GM18907 (cell line): ENCODE measurements at regions not wholly inside any gene's neighbourhood (a gene's known extent, or its start where the extent isn't known, plus 50 kb on each side); places are given as distances from the start of the nearest gene placed in this dataset.
"Not testable (repeated sequence)": the region's sequence is repeated elsewhere in the genome, so short reads cannot be mapped to it uniquely, and the experiment has no call there.

Experiments
- ATAC-seq: cut with Tn5 transposase; IDR thresholded peaks from one replicate; pipeline ENCODE4 v1.9.1; 2021; ENCODE audit warnings: mild to moderate bottlenecking, moderate library complexity; ENCODE audit not compliant: unreplicated experiment

DNA sequence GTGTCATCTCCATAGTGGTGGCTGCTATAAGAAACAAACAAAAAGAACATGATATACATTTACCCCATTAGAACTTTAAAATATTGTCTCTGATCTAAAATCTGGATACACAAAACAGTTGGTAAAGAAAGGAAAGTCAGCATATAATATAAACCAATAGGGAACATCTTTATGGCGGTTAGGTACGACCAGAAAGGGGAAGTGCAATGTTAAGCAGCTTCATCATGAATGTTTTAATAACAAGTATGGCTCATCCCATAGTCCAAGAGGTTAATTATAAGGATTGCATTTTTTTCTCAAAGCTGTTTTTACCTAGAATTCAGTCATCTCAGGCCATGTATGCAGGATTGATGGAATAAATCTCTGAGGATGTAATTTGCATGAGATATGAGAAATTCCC lies 1869.7 kb downstream of the PCDH7 start:
- ATAC-seq = no peak

DNA sequence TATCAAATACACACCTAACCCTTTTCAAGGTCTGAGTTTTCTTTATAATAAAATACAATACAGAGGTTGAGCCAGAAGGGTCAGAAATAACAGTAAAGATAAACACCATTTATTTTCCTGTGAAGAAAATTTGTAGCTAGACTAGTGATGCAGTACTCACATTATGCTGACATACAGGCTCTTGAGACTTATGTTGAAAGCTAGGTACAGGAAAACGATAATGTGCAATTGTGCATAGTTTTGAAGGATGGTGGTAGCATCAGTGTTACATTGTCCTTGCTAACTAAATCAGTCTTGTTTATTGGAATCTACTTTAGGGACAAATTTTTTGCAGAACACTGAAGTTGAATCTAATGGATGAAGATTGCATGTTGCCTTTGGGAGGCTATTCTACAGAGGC lies 1877.2 kb downstream of the PCDH7 start:
- no peak for ATAC-seq

DNA sequence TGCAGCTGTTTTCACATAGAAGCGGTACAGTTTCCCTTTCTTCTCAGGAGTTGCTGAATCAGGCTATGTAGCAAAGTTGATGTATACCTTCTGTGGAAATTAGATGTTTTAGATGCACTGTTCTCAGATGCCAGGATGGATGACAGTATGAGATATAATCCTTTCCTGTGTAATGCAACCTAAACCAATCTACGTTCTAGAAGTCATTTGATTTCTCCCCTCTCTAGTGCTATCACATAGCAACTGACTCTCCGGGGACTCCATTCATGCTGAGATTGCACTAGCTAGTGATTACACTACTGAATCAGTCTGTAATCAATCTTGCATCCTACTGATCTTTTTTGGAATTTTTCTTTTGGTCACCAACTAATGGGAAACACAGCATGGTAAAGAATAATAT lies 1881.7 kb downstream of the PCDH7 start:
- ATAC-seq = no peak

DNA sequence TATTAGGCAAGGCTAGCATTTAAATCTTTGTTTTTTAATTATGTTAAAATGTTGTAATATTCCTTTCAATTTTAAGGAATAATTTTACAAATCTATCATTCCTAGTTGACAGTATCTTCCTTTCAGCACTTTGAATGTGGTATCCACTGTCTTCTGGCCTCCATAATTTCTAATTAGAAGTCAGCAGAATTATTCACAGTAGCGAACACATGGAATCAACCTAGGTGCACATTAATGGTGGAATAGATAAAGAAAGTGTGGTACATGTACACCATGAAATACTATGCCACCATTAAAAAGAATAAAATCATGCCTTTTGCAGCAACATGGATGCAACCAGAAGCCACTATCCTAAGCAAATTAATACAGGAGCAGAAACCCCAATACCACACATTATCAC lies 1887.8 kb downstream of the PCDH7 start:
- no peak for ATAC-seq

DNA sequence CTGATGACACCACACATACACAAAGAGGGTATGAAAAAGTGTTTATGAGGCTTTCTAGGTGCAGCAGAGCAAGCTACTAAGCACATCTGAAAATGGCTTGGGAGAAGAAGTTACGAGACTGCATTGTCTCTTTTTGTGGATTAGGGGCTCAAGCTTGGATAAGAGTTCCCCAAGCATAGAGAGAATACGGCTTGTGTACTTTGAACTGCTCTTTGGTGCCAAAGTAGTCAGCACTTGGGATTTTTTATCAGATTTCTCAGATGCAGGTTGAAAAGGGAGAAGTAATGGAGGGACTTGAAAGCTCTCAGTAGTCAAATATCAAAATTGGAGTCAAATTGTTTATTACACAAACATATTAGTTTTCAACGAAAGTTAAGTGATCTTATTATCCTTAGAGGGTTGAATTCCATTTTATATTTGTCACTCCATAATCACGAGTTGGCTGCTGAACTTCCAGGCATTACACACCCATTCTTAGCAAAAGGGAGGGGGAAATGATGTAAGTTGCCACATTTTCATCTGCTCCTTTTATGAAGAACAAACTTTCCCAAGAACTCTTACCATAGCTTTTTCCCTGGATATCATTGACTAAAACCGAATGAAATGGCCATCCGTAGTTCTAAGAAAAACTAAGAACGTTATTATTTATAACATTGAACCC lies 1904.9 kb downstream of the PCDH7 start:
- ATAC-seq = no peak

DNA sequence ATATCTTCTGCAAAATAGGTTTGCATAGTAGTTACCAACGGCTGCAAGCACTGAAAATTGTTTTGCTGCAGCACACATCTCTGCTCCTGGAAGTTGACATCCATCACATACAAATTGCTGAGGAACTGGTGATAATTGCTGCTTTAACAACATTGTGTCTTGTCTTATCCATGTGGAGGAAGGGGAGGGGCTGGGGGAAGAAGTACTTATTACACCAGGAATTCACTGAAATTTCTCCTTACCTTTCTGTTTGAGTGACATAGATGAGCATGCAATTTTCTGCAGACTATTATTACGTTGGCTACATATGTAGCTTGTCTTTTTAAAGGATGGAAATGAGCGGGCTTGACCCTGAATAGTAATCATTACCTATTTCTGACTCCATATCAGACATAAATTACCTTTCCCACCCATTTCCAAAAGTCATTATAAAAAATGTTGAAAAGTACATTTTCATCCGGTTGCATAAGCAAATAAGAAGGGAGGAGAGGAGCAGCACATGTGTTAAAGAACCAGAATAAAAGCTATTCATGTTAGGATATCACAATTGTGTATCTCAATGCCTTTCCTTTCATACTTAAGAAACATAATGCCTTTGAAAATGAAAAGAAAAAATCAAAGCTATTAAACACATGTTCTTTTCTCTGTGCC lies 1905.6 kb downstream of the PCDH7 start:
- ATAC-seq = no peak

DNA sequence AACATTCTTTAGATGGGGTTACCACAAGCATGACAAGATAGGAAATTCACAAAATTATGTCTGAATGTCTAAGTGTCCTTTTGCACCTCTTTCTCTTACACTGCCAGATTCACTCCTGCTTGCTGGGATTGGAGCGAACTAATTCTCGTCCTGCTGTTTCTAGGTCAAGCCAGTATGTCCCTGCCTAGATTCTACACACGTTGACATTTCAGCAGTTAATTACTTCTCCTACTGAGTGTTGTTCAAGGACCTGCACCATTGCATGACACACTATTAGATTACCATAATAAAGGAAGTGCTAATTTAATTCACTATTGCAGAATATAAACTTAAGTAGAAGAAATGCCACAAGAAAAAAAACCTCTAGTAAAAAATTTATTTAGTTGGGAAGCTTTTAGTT lies 1911.7 kb downstream of the PCDH7 start:
- no peak for ATAC-seq

DNA sequence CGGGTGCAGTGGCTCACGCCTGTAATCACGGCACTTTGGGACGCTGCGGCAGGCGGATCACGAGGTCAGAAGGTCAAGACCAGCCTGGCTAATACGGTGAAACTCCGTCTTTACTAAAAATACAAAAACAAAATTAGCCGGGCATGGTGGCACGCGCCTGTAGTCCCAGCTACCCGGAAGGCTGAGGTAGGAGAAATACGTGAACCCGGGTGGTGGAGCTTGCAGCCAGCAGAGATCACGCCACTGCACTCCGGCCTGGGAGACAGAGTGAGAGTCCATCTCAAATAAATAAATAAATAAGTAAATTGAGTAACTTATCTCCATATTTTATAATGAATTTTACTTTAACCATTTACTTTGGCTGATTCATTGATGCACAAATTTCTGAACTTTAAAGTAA lies 1913.3 kb downstream of the PCDH7 start:
- no peak for ATAC-seq

DNA sequence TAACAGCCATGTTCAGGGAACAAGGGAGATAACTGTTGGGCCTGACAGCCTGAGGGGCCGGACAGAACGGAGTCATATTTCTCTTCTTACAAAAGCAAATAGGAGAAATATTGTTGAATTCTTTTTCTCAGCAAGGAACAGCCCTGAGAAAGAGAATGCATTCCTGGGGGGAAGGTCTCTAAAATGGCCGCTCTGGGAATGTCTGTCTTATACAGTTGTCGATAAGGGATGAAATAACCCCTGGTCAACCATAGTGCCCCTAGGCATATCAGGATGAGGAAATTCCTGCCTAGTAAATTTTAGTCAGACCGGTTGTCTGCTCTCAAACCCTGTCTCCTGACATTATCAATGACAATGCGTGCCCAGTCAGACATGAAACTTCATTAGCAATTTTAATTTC lies 1925.5 kb downstream of the PCDH7 start:
- no peak for ATAC-seq

DNA sequence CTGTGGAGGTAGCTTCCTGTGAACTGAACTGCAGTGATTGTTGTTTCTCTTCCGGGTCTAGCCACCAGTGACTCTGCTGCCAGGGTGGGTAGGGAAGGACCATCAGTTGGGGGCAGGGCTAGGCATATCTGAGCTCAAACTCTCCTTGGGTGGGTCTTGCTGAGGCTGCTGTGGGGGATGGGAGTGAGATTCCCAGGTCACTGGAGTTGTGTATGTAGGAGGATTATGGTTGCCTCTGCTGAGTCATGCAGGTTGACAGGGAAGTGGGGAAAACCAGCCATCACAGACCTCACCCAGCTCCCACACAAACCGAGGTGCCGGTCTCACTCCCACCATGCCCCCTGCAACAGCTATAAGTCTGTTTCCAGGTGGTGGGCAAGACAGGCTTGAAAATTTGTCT lies 1937.8 kb downstream of the PCDH7 start:
- no peak for ATAC-seq

DNA sequence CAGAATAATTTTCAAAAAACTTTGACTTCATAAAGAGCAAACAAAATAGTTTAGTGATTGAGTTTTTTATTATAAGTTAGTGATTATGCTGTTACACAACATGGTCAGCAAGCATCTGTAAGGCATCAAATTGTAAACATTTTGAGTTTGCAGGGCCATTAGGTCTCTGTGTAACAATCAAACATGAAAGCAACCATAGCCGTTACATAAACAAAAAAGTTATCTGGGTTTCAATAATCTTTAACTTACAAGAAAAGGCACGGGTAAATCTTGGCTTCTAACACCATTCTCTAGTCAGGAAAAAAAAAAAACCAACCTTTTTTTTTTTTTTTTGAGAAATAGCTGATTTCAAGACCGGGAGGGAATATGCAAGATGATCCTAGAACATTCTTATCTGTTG lies 1941.1 kb downstream of the PCDH7 start:
- no peak for ATAC-seq

DNA sequence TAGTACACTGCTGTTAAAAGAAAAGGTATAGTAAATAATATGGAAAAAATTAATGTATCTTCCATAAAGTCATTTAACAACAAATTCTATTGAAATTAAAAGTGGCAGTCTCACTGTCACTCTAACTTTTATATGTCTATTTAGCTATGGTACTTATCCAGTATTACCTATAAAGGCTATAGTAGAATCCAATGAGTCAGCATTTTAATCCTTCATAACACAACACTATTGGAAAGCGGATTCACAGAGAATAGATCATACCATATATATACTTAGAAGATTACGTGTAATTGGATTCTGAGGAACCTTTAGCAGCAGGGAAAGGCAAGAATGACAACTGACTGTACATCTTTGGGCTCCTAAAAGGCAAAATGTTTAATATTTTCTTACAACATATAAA lies 1942.6 kb downstream of the PCDH7 start:
- ATAC-seq = no peak

DNA sequence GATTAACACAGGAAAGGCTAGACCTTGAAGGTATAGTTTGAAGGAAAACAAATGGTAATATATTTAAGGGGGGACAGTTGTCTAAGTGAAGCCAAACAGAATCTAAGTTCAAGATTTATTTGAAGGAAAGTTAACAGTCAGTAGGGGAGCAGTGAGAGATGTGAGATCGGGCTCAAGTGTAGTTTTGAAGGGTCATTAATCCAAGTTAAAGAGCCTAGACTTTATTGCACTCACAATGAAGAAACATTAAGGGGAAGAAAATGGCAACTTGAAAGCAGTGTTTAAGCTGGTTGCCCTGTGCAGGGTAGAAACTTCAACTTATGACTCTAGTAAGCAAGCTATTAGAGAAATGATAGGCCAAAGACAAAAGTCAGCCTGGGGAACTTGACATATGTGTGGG lies 1952.2 kb downstream of the PCDH7 start:
- ATAC-seq = no peak

DNA sequence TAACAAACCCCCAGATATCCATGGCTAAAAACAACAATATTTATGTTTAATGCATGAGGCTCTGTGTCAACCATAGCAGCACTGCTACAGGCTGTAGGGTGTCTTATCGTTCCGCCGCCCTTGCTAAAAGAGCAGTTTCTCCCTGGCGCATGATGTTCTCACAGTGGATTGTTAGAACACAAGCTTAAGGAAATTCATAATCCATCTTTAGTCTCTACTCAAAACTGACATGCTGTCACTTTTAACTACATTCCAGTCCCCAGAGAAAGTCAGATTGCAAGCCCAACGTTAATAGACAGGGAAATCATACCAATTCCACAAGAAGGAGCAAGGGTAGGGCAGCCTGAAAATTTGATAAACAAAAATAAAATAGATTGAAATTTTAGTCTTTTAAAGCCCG lies 1960.8 kb downstream of the PCDH7 start:
- ATAC-seq = no peak

DNA sequence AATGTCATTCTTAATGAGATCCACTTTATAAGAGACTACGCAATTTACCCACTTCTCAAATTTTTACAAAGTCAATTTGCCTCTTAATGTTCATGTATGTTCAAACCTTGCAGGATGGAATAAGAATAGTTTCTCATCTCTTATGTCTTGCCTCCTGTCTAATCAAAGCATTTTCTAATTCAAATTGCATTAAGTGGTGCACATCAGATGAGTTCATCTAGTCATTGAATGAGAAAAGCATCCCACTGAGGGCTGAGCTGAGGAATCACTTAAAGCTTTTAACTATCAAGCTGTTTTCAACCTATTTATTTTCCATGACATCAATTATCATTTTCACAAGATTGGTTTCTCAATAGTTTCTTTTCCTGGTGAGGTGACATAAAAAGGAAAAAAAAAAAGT lies 1964.0 kb downstream of the PCDH7 start:
- ATAC-seq = no peak

DNA sequence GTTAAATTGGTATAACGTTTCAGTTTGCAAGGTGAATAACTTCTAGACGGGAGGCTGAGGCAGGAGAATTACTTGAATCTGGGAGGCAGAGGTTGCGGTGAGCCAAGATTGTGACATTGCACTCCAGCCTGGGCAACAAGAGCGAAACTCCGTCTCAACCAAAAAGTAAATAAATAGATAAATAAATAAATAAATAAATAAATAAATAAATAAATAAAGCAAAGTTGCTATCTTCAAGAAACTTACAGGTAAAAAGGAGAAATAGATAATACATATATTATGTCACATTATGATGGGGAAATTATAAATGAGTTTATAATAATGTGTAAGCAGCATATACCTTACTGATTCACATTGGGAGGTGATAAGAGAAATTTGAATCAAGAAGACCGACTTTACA lies 1966.0 kb downstream of the PCDH7 start:
- ATAC-seq = no peak

DNA sequence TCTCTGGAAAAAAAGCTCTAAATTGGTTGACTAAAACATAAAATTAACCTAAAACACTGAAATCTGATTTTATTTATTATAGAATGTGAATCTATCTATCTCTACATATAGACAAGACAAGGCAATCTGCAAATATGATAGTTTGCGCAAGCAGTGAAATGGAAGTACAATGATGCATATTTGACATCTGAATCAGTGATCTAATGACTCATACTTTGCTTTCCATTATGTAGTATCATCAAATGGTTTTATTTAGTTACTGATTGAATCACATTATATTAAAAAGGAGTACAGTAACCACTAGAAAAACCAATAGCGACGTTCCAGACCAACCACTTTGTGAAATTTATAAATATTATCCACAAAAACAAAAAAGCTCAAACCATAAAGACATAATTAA lies 1969.3 kb downstream of the PCDH7 start:
- no peak for ATAC-seq

DNA sequence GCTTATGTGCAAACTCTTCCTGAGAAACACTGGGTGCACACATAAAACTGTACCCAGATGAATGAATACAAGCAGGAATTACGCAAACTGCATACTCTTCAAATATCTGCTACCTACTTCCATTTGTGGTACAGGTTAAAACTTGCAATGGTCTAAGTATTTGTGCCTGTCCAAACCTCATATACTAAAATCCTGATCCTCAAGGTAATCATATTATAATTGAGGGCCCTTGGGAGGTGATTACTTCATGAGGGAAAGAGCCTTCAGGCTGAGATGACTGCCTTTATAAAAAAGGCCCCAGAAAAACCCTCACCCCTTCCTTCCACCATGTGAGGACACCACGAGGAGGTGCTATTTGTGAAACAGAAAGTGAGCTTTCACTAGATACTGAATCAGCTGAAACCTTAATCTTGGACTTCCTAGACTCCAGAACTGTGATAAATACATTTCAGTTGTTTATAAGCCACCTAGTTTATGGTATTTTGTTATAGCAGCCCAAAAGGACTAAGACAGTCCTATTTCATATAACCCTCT lies 1977.2 kb downstream of the PCDH7 start:
- ATAC-seq = no peak

DNA sequence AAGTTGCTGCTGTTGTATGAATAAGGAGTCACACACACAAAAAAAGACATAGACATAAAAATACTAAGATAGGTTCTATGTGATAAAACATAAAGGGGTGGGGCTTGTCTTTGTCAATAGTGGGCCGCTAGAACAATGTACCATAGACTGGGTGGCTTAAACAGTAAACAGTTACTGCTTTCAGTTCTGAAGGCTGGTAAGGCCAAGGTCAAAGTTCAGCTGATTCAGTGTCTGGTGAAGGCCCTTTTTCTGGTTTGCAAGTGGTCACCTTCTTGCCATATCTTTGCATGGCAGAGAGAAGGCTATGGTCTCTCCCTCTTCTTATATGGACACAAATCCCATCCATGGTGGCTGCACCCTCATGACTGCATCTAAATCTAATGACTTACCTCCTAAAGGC lies 1980.7 kb downstream of the PCDH7 start:
- ATAC-seq = no peak

DNA sequence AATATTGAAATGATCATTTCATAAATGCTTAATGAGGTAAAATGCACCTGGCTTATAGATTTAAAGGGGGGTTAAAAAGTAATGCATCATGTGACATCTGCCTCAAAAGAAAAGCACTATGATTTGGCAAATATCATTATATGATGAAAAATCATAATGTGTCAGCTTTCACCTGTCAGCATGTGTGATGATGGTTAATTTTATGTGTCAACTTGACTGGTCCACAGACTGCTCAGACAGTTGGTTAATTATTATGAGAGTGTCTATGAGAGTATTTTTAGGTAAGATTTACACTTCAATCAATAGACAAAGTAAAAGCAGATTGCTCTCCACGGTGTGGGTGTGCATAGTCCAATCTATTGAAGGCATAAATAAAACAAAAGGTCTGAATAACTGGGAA lies 1986.7 kb downstream of the PCDH7 start:
- ATAC-seq = no peak

DNA sequence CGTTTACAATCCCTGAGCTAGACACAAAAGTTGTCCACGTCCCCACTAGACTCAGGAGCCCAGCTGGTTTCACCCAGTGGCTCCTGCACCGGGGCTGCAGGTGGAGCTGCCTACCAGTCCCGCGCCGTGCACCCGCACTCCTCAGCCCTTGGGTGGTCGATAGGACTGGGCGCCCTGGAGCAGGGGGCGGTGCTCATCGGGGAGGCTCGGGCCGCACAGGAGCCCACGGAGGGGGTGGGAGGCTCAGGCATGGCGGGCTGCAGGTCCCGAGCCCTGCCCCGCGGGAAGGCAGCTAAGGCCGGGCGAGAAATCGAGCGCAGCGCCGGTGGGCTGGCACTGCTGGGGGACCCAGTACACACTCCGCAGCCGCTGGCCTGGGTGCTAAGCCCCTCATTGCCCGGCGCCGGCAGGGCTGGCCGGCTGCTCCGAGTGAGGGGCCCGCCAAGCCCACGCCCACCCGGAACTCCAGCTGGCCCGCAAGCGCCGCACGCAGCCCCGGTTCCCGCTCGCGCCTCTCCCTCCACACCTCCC lies 1996.0 kb downstream of the PCDH7 start:
- not testable (repeated sequence) for ATAC-seq

DNA sequence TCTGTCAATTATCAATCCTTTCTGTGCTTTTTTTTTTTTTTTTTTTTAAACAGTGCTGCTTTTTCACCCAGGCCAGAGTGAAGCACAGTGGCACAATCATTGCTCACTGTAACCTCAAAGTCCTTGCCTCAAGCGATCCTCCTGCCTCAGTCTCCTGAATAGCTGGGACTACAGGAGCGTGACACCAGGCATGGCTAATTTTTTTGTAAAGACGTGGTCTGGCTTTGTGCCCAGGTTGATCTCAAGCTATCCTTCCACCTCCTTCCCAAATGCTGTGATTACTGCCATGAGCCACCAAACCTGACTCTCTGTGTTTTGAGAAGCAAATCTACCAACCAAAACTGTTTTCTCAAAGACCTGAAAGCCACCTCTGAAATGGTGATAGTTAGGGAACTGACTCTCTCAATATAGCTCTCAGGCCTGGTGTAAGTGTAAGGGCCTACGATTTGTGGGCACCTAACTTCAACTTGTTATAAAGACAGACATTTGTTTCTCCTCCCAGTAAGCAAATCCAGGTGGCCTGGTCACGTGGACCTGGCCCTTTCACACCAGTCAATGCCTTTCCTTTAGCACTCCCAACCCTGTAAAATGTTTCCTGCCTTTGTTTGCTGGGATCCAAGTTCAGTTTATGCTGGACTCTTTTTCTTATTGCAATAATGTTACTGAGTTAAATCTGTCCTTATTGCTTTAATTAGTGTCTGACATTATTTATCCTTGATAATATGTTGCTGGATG lies 2015.9 kb downstream of the PCDH7 start:
- ATAC-seq = no peak
